Right lobe of liver (tissue), 4 donors: ENCODE measurements at regions not wholly inside any gene's neighbourhood (a gene's known extent, or its start where the extent isn't known, plus 50 kb on each side); places are given as distances from the start of the nearest gene placed in this dataset.

Experiments
- POLR2A ChIP-seq: fragments of 450-650 bp; IDR thresholded peaks from one replicate; pipeline ENCODE4 v1.6.1; 2017; ENCODE audit warnings: antibody characterized with exemption, mild to moderate bottlenecking
- TF ChIP-seq, protein P1 (sequence below), 4 donors: fragments of 200-600 bp in 3 of 4; fragments of 450-650 bp in 1 of 4; IDR thresholded peaks; one replicate each; pipeline versions ENCODE4 v1.5.1 to v1.8.0; 2016 to 2022; ENCODE audit warnings: antibody characterized with exemption in 4 of 4, mild to moderate bottlenecking in 2 of 4
- donor health status: DM: no; HTN: no; CAD: no.
- donor health status: DM: no; HTN: no; CAD: no.
- donor health status: DM: no; HTN: yes; CAD: no.

GRCh38 chr13:33624253-33624652 is 193.7 kb upstream of the RFC3 start:
- TF ChIP-seq, protein P1, sequence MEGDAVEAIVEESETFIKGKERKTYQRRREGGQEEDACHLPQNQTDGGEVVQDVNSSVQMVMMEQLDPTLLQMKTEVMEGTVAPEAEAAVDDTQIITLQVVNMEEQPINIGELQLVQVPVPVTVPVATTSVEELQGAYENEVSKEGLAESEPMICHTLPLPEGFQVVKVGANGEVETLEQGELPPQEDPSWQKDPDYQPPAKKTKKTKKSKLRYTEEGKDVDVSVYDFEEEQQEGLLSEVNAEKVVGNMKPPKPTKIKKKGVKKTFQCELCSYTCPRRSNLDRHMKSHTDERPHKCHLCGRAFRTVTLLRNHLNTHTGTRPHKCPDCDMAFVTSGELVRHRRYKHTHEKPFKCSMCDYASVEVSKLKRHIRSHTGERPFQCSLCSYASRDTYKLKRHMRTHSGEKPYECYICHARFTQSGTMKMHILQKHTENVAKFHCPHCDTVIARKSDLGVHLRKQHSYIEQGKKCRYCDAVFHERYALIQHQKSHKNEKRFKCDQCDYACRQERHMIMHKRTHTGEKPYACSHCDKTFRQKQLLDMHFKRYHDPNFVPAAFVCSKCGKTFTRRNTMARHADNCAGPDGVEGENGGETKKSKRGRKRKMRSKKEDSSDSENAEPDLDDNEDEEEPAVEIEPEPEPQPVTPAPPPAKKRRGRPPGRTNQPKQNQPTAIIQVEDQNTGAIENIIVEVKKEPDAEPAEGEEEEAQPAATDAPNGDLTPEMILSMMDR (IDR thresholded peaks at IDR 0.05): no peak
- no peak for TF ChIP-seq POLR2A
